Activated CD8-positive, alpha-beta T cell treated with anti-CD3 and anti-CD28 coated beads, Interleukin-2, amount 10 ng/mL, durations not matched to agents 7 days and 5 days (primary cell): ENCODE measurements at regions not wholly inside any gene's neighbourhood (a gene's known extent, or its start where the extent isn't known, plus 50 kb on each side); places are given as distances from the start of the nearest gene placed in this dataset.

Experiments used
- ATAC-seq: fragments of 150-1000 bp; cut with Tn5 transposase; one replicate; pipeline ENCODE4 v1.10.0; 2021; ENCODE audit warnings: moderate library complexity
- CTCF ChIA-PET: fragments of 350-600 bp; sonication (Branson Sonifier 250); formaldehyde crosslinking; loops from one replicate; lab custom pipeline; 2021; ENCODE audit warnings: antibody characterized with exemption; lab: Charles Lee
- POLR2A ChIA-PET: fragments of 350-600 bp; sonication (Branson Sonifier 250); formaldehyde crosslinking; loops from one replicate; lab custom pipeline; 2021; ENCODE audit warnings: antibody characterized with exemption; lab: Charles Lee
- DNase-seq: peaks from one replicate; pipeline ENCODE4 v3.0.0-alpha.2; 2020
- H3K27ac Mint-ChIP-seq: one replicate; pipeline ENCODE4 v1.8.0; 2021; ENCODE audit warnings: mild to moderate bottlenecking, mixed read lengths
- H3K27me3 Mint-ChIP-seq: one replicate; pipeline ENCODE4 v1.8.0; 2021; ENCODE audit warnings: low read depth, mixed read lengths
- H3K36me3 Mint-ChIP-seq: one replicate; pipeline ENCODE4 v1.8.0; 2021; ENCODE audit warnings: low read depth, mixed read lengths
- H3K4me1 Mint-ChIP-seq: one replicate; pipeline ENCODE4 v1.8.0; 2021; ENCODE audit warnings: low read depth, mixed read lengths
- H3K4me3 Mint-ChIP-seq: one replicate; pipeline ENCODE4 v1.8.0; 2021; ENCODE audit warnings: mild to moderate bottlenecking, mixed read lengths
- H3K9me3 Mint-ChIP-seq: one replicate; pipeline ENCODE4 v1.8.0; 2022; ENCODE audit warnings: mixed read lengths; ENCODE audit not compliant: insufficient read depth

GRCh38 chr13:47025791-47026447 lies 129.1 kb upstream of the HTR2A start:
- Mint-ChIP-seq H3K27ac (no peak overlapping the region), H3K9me3 (no peaks in the 10 kb centered on the region), H3K4me1 (no peaks in the 10 kb centered on the region), H3K4me3 (no peak overlapping the region), H3K27me3 (no peaks in the 10 kb centered on the region), H3K36me3 (no peaks in the 10 kb centered on the region)
- ATAC-seq (no peak), DNase-seq (no peak)
- ChIA-PET POLR2A (no interaction called here), CTCF (no interaction called here)

- POLR2A ChIA-PET, result no interaction called here
- no peaks in the 10 kb centered on the region for H3K9me3 Mint-ChIP-seq
- H3K4me1 Mint-ChIP-seq, result no peaks in the 10 kb centered on the region
- H3K27ac Mint-ChIP-seq, result no peak overlapping the region
- no peaks in the 10 kb centered on the region for H3K27me3 Mint-ChIP-seq
- H3K36me3 Mint-ChIP-seq, result no peaks in the 10 kb centered on the region
- no peak for DNase-seq
- ATAC-seq, result no peak
- no peak overlapping the region for H3K4me3 Mint-ChIP-seq
- CTCF ChIA-PET, result no interaction called here
These were observed 123.1 kb upstream of the HTR2A start for GRCh38 chr13:47019977-47020376.

- DNase-seq (no peak), ATAC-seq (no peak)
- H3K4me1 Mint-ChIP-seq, result no peaks in the 10 kb centered on the region
- H3K9me3 Mint-ChIP-seq, result no peaks in the 10 kb centered on the region
- H3K27me3 Mint-ChIP-seq, result peaks cover under 1% of the 10 kb centered on the region
- ChIA-PET POLR2A (no interaction called here), CTCF (no interaction called here)
- no peak overlapping the region for H3K4me3 Mint-ChIP-seq
- no peak overlapping the region for H3K27ac Mint-ChIP-seq
- no peaks in the 10 kb centered on the region for H3K36me3 Mint-ChIP-seq
These were observed 120.6 kb upstream of the HTR2A start for GRCh38 chr13:47017476-47017875.

- Mint-ChIP-seq H3K4me1 (no peaks in the 10 kb centered on the region), H3K9me3 (no peaks in the 10 kb centered on the region), H3K27ac (no peak overlapping the region), H3K27me3 (peaks cover 9% of the 10 kb centered on the region), H3K4me3 (no peak overlapping the region), H3K36me3 (no peaks in the 10 kb centered on the region)
- CTCF ChIA-PET, result no interaction called here
- POLR2A ChIA-PET, result no interaction called here
- DNase-seq (no peak), ATAC-seq (no peak)
These were observed 111.5 kb upstream of the HTR2A start for GRCh38 chr13:47008318-47008717.

- CTCF ChIA-PET, result no interaction called here
- DNase-seq (no peak), ATAC-seq (no peak)
- Mint-ChIP-seq H3K4me1 (no peaks in the 10 kb centered on the region), H3K9me3 (no peaks in the 10 kb centered on the region), H3K27me3 (peaks cover 13% of the 10 kb centered on the region), H3K4me3 (no peak overlapping the region), H3K36me3 (no peaks in the 10 kb centered on the region), H3K27ac (no peak overlapping the region)
- POLR2A ChIA-PET, result no interaction called here
These were observed 109.0 kb upstream of the HTR2A start for GRCh38 chr13:47005756-47006414.

GRCh38 chr13:47004540-47004939 lies 107.7 kb upstream of the HTR2A start:
- no peaks in the 10 kb centered on the region for H3K9me3 Mint-ChIP-seq
- no peak overlapping the region for H3K27ac Mint-ChIP-seq
- CTCF ChIA-PET, result no interaction called here
- H3K4me3 Mint-ChIP-seq, result no peak overlapping the region
- H3K4me1 Mint-ChIP-seq, result no peaks in the 10 kb centered on the region
- peaks cover 13% of the 10 kb centered on the region for H3K27me3 Mint-ChIP-seq
- DNase-seq (no peak), ATAC-seq (no peak)
- POLR2A ChIA-PET, result no interaction called here
- H3K36me3 Mint-ChIP-seq, result no peaks in the 10 kb centered on the region

- ATAC-seq, result no peak
- no peaks in the 10 kb centered on the region for H3K36me3 Mint-ChIP-seq
- H3K9me3 Mint-ChIP-seq, result no peaks in the 10 kb centered on the region
- H3K4me3 Mint-ChIP-seq, result no peak overlapping the region
- POLR2A ChIA-PET, result no interaction called here
- peaks cover 13% of the 10 kb centered on the region for H3K27me3 Mint-ChIP-seq
- CTCF ChIA-PET, result no interaction called here
- DNase-seq, result no peak
- no peaks in the 10 kb centered on the region for H3K4me1 Mint-ChIP-seq
- no peak overlapping the region for H3K27ac Mint-ChIP-seq
These were observed 107.2 kb upstream of the HTR2A start for GRCh38 chr13:47004027-47004426.

- Mint-ChIP-seq H3K27ac (no peak overlapping the region), H3K27me3 (peaks cover 19% of the 10 kb centered on the region), H3K4me1 (no peaks in the 10 kb centered on the region), H3K9me3 (no peaks in the 10 kb centered on the region), H3K4me3 (no peak overlapping the region), H3K36me3 (no peaks in the 10 kb centered on the region)
- ATAC-seq (no peak), DNase-seq (no peak)
- ChIA-PET POLR2A (no interaction called here), CTCF (no interaction called here)
These were observed 103.3 kb upstream of the HTR2A start for GRCh38 chr13:47000165-47000564.

- Mint-ChIP-seq H3K36me3 (no peaks in the 10 kb centered on the region), H3K4me3 (no peak overlapping the region), H3K9me3 (no peaks in the 10 kb centered on the region), H3K27me3 (peaks cover 10% of the 10 kb centered on the region), H3K27ac (no peak overlapping the region), H3K4me1 (no peaks in the 10 kb centered on the region)
- ChIA-PET POLR2A (no interaction called here), CTCF (no interaction called here)
- DNase-seq (no peak), ATAC-seq (no peak)
These were observed 99.6 kb upstream of the HTR2A start for GRCh38 chr13:46996316-46997030.

GRCh38 chr13:46995874-46996273 lies 99.0 kb upstream of the HTR2A start:
- CTCF ChIA-PET, result no interaction called here
- H3K27ac Mint-ChIP-seq, result no peak overlapping the region
- no peak overlapping the region for H3K4me3 Mint-ChIP-seq
- H3K27me3 Mint-ChIP-seq, result peaks cover 6% of the 10 kb centered on the region
- H3K9me3 Mint-ChIP-seq, result no peaks in the 10 kb centered on the region
- H3K36me3 Mint-ChIP-seq, result no peaks in the 10 kb centered on the region
- DNase-seq, result no peak
- H3K4me1 Mint-ChIP-seq, result no peaks in the 10 kb centered on the region
- no peak for ATAC-seq
- POLR2A ChIA-PET, result no interaction called here

- H3K4me1 Mint-ChIP-seq, result no peaks in the 10 kb centered on the region
- H3K4me3 Mint-ChIP-seq, result no peak overlapping the region
- POLR2A ChIA-PET, result no interaction called here
- no peak for DNase-seq
- CTCF ChIA-PET, result interaction anchor here (0.5 kb wide), 1 partner anchor 708 kb away, joined by 3 read pairs; no protein-coding TSS in a partner anchor
- no peak for ATAC-seq
- no peaks in the 10 kb centered on the region for H3K9me3 Mint-ChIP-seq
- no peak overlapping the region for H3K27ac Mint-ChIP-seq
- H3K27me3 Mint-ChIP-seq, result peaks cover 6% of the 10 kb centered on the region
- no peaks in the 10 kb centered on the region for H3K36me3 Mint-ChIP-seq
These were observed 97.6 kb upstream of the HTR2A start for GRCh38 chr13:46994492-46994891.

- CTCF ChIA-PET, result no interaction called here
- H3K9me3 Mint-ChIP-seq, result no peaks in the 10 kb centered on the region
- no peak overlapping the region for H3K27ac Mint-ChIP-seq
- DNase-seq, result no peak
- H3K4me3 Mint-ChIP-seq, result no peak overlapping the region
- POLR2A ChIA-PET, result no interaction called here
- peaks cover 8% of the 10 kb centered on the region for H3K27me3 Mint-ChIP-seq
- H3K36me3 Mint-ChIP-seq, result no peaks in the 10 kb centered on the region
- ATAC-seq, result no peak
- no peaks in the 10 kb centered on the region for H3K4me1 Mint-ChIP-seq
These were observed 95.6 kb upstream of the HTR2A start for GRCh38 chr13:46992383-46992952.
